Osteoblast (primary cell): ENCODE measurements at regions not wholly inside any gene's neighbourhood (a gene's known extent, or its start where the extent isn't known, plus 50 kb on each side); places are given as distances from the start of the nearest gene placed in this dataset.

ENCODE experiments used
- DNase-seq: peaks from one replicate; pipeline ENCODE4 v3.0.0; 2011; ENCODE audit warnings: low spot score, mixed read lengths; ENCODE audit not compliant: insufficient read length; ENCODE audit errors: missing footprints
- H2AFZ ChIP-seq: 2 replicates; pipeline ENCODE4 v1.6.0; 2011; ENCODE audit warnings: mild to moderate bottlenecking, low read length
- H3K27ac ChIP-seq: 2 replicates; pipeline ENCODE4 v1.5.1; 2011; ENCODE audit warnings: mild to moderate bottlenecking, low read depth, low read length, moderate library complexity
- H3K27me3 ChIP-seq: 2 replicates; pipeline ENCODE4 v1.6.0; 2012; ENCODE audit warnings: mild to moderate bottlenecking, control low read depth, inconsistent platforms, low read length, moderate library complexity; ENCODE audit not compliant: insufficient read depth
- H3K36me3 ChIP-seq: 2 replicates; pipeline ENCODE4 v1.5.1; 2011; ENCODE audit warnings: mild to moderate bottlenecking, low read length, control low read depth, moderate library complexity; ENCODE audit not compliant: insufficient read depth
- H3K4me1 ChIP-seq: 2 replicates; pipeline ENCODE4 v1.5.1; 2011; ENCODE audit warnings: mild to moderate bottlenecking, low read length, control low read depth, moderate library complexity; ENCODE audit not compliant: insufficient read depth
- H3K4me2 ChIP-seq: 2 replicates; pipeline ENCODE4 v1.6.0; 2011; ENCODE audit warnings: mild to moderate bottlenecking, low read length; ENCODE audit not compliant: insufficient read depth
- H3K4me3 ChIP-seq: fragments of 200-600 bp; sonication (generic); 3 replicates; pipeline ENCODE4 v1.5.1; 2012; ENCODE audit warnings: mild to moderate bottlenecking, low read length, inconsistent platforms; ENCODE audit not compliant: insufficient read depth
- H3K79me2 ChIP-seq: 2 replicates; pipeline ENCODE4 v1.6.0; 2012; ENCODE audit warnings: mild to moderate bottlenecking, low read length, control low read depth, inconsistent platforms; ENCODE audit not compliant: insufficient read depth
- H3K9me3 ChIP-seq: 2 replicates; pipeline ENCODE4 v1.5.1; 2011; ENCODE audit warnings: low read depth, low read length, control low read depth
- H4K20me1 ChIP-seq: 2 replicates; pipeline ENCODE4 v1.6.0; 2012; ENCODE audit warnings: mild to moderate bottlenecking, low read length, control low read depth; ENCODE audit not compliant: insufficient read depth
- CTCF ChIP-seq: IDR thresholded peaks from 2 replicates; pipeline ENCODE4 v1.5.1; 2011; ENCODE audit warnings: mild to moderate bottlenecking, low read depth, low read length, moderate library complexity; ENCODE audit errors: extremely low read depth

DNA sequence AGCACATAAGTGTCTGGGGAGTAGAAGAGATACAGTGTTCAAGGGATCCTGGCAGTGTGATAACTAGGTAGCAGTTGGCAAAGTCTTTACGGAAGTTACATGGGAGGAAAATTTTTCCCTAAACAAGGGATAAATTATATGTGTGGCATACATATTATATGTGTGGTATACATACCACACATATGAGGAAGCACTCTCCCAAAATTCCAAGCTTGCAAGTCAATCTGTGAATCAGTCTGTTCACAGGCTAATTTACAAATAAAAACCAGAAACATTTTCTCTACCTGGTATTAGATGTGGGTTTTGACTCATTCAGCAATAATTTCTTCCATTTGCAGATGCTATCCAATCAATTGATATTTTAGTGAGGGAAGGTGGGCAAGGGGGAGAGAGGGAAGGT, 110.0 kb downstream of the ISOC1 start:
- DNase-seq, result no peak
- no peaks in the 10 kb centered on the region for H3K36me3 ChIP-seq
- TF ChIP-seq CTCF, result no peak
- H4K20me1 ChIP-seq, result no peaks in the 10 kb centered on the region
- H3K27me3 ChIP-seq, result no peaks in the 10 kb centered on the region
- no peak overlapping the region for H2AFZ ChIP-seq
- no peak overlapping the region for H3K4me2 ChIP-seq
- H3K27ac ChIP-seq, result no peak overlapping the region
- no peaks in the 10 kb centered on the region for H3K79me2 ChIP-seq
- no peaks in the 10 kb centered on the region for H3K9me3 ChIP-seq
- no peaks in the 10 kb centered on the region for H3K4me1 ChIP-seq
- no peak overlapping the region for H3K4me3 ChIP-seq

DNA sequence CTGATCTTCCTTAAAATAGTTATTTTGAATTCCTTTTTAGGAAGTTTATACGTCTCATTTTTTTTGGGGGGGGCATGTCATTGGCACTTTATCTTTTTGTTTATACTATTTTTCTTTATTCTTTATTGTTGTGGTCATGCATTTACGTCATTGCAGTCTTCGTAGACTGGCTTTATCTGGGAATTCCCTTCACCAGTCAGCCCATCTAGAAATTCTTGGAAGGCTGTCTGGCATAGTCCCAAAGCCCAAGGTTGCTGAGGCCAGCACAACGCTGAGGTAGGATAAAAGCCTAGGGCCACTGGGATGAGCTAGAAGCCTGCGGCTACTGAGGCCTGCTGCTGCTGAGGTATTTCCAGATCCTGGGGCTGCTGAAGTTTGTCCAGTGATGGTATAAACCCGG, 121.5 kb downstream of the ISOC1 start:
- Histone ChIP-seq H3K27ac (no peak overlapping the region), H4K20me1 (no peaks in the 10 kb centered on the region), H3K36me3 (no peaks in the 10 kb centered on the region), H3K4me1 (no peaks in the 10 kb centered on the region), H3K9me3 (peaks cover 2% of the 10 kb centered on the region), H3K4me3 (no peak overlapping the region), H3K79me2 (no peaks in the 10 kb centered on the region), H3K4me2 (no peak overlapping the region), H2AFZ (no peak overlapping the region), H3K27me3 (no peaks in the 10 kb centered on the region)
- no peak for TF ChIP-seq CTCF
- DNase-seq, result no peak

DNA sequence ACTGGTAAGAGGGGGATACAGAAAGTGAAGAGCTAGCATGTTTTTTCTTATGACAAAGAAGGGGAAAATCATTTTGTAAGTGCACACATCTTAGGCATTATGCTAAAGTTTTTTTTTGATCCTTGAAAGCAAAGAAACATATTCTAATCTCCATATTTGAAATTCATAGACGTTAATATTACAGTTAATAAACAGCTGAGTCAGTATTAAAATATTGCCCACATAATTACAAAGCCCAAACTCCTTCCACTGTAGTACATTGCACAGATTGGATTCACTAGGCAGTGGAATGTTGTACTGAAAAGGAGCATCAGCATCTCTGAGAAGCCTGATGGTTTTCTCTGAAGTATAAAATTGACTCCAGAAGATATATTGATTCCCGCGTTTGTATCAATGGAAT, 122.6 kb downstream of the ISOC1 start:
- Histone ChIP-seq H3K79me2 (no peaks in the 10 kb centered on the region), H3K27ac (no peak overlapping the region), H3K36me3 (no peaks in the 10 kb centered on the region), H2AFZ (no peak overlapping the region), H3K4me1 (no peaks in the 10 kb centered on the region), H3K4me3 (no peak overlapping the region), H4K20me1 (no peaks in the 10 kb centered on the region), H3K4me2 (no peak overlapping the region), H3K27me3 (no peaks in the 10 kb centered on the region), H3K9me3 (peaks cover 2% of the 10 kb centered on the region)
- DNase-seq, result no peak
- TF ChIP-seq CTCF, result no peak

GRCh38 chr5:129223178-129223577, 128.6 kb downstream of the ISOC1 start:
- Histone ChIP-seq H3K27me3 (no peaks in the 10 kb centered on the region), H4K20me1 (no peaks in the 10 kb centered on the region), H3K36me3 (no peaks in the 10 kb centered on the region), H2AFZ (no peak overlapping the region), H3K79me2 (no peaks in the 10 kb centered on the region), H3K9me3 (peaks cover 2% of the 10 kb centered on the region), H3K4me2 (no peak overlapping the region), H3K27ac (no peak overlapping the region), H3K4me1 (no peaks in the 10 kb centered on the region), H3K4me3 (no peak overlapping the region)
- no peak for DNase-seq
- TF ChIP-seq CTCF, result no peak
